NCI-H2196 treated with DMSO at 0.1 percent for 48 hours (cell line): ENCODE measurements at regions not wholly inside any gene's neighbourhood (a gene's known extent, or its start where the extent isn't known, plus 50 kb on each side); places are given as distances from the start of the nearest gene placed in this dataset.

Experiments
- DNase-seq: peaks from one replicate; lab custom pipeline; 2025; ENCODE audit not compliant: unreplicated experiment; lab: John Stamatoyannopoulos, UW

DNA sequence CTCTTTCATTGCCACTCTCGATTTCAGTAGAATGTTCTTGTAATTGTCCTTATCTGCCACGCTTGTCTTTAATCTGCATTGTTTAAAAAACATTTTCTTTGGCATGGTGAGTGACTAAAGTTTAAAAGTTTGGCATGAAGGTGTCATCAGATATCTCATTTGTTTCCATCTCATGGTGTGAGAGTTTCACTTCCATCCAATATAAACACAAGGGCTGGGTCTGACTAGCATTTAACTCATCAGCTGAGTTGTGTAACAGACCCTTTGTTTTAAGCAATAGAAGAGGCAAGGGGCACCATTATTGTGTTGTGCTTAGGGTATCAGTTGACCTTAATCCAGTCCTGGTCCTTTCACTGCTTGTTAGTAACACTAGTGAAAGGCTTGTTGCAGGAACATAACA lies 49.9 kb upstream of the IL12A start:
- no peak for DNase-seq
